NT2/D1 (cell line): ENCODE measurements at regions not wholly inside any gene's neighbourhood (a gene's known extent, or its start where the extent isn't known, plus 50 kb on each side); places are given as distances from the start of the nearest gene placed in this dataset.

Experiments used
- DNase-seq: peaks from one replicate; pipeline ENCODE4 v3.0.0-alpha.2; 2011; ENCODE audit warnings: low read depth, low spot score
- H3K27me3 ChIP-seq: 2 replicates; pipeline ENCODE4 v1.6.0; 2011; ENCODE audit warnings: mild to moderate bottlenecking; ENCODE audit not compliant: insufficient read length, insufficient read depth
- H3K36me3 ChIP-seq: 2 replicates; pipeline ENCODE4 v1.6.1; 2011; ENCODE audit warnings: mild to moderate bottlenecking, low read length, mixed read lengths; ENCODE audit not compliant: insufficient read depth, insufficient read length
- H3K4me1 ChIP-seq: 2 replicates; pipeline ENCODE4 v1.5.1; 2011; ENCODE audit not compliant: insufficient read depth, insufficient read length
- H3K4me3 ChIP-seq: 2 replicates; pipeline ENCODE4 v1.5.1; 2011; ENCODE audit warnings: low read depth; ENCODE audit not compliant: insufficient read length
- H3K9ac ChIP-seq: 2 replicates; pipeline ENCODE4 v1.6.0; 2011; ENCODE audit warnings: low read depth; ENCODE audit not compliant: insufficient read length
- H3K9me3 ChIP-seq: 2 replicates; pipeline ENCODE4 v1.5.1; 2011; ENCODE audit warnings: mild to moderate bottlenecking, low read length; ENCODE audit not compliant: insufficient read depth
- SUZ12 ChIP-seq: IDR thresholded peaks from 2 replicates; pipeline ENCODE4 v1.6.1; 2011; ENCODE audit not compliant: insufficient read length, insufficient read depth; ENCODE audit errors: extremely low read depth
- YY1 ChIP-seq: IDR thresholded peaks from 2 replicates; pipeline ENCODE4 v1.6.1; 2011; ENCODE audit not compliant: insufficient read length, insufficient read depth
- ZNF274 ChIP-seq: IDR thresholded peaks from 2 replicates; pipeline ENCODE4 v1.6.1; 2011; ENCODE audit warnings: mild to moderate bottlenecking, low read depth, low read length

GRCh38 chr21:27802816-27803475 lies 836.1 kb upstream of the ADAMTS5 start:
- no peaks in the 10 kb centered on the region for H3K4me1 ChIP-seq
- no peak overlapping the region for H3K4me3 ChIP-seq
- H3K36me3 ChIP-seq = no peaks in the 10 kb centered on the region
- peak; percentile 38 for DNase-seq
- TF ChIP-seq ZNF274 (no peak), SUZ12 (no peak), YY1 (no peak)
- H3K9me3 ChIP-seq = no peaks in the 10 kb centered on the region; the same call in 1 of the 2 replicates
- H3K27me3 ChIP-seq = no peaks in the 10 kb centered on the region
- H3K9ac ChIP-seq = no peak overlapping the region

GRCh38 chr21:27799861-27800260 lies 833.0 kb upstream of the ADAMTS5 start:
- H3K9ac ChIP-seq = no peak overlapping the region
- no peak overlapping the region for H3K4me3 ChIP-seq
- no peak for DNase-seq
- TF ChIP-seq ZNF274 (no peak), YY1 (no peak), SUZ12 (no peak)
- H3K27me3 ChIP-seq = no peaks in the 10 kb centered on the region
- no peaks in the 10 kb centered on the region for H3K36me3 ChIP-seq
- H3K4me1 ChIP-seq = no peaks in the 10 kb centered on the region
- H3K9me3 ChIP-seq = no peaks in the 10 kb centered on the region; the same call in 1 of the 2 replicates

- no peaks in the 10 kb centered on the region for H3K4me1 ChIP-seq
- H3K27me3 ChIP-seq = no peaks in the 10 kb centered on the region
- no peak overlapping the region for H3K4me3 ChIP-seq
- H3K9me3 ChIP-seq = no peaks in the 10 kb centered on the region
- H3K36me3 ChIP-seq = no peaks in the 10 kb centered on the region
- H3K9ac ChIP-seq = no peak overlapping the region
- no peak for DNase-seq
- TF ChIP-seq YY1 (no peak), ZNF274 (no peak), SUZ12 (no peak)
Measured at GRCh38 chr21:27796106-27796505, 829.2 kb upstream of the ADAMTS5 start.

- Histone ChIP-seq H3K36me3 (no peaks in the 10 kb centered on the region), H3K4me1 (no peaks in the 10 kb centered on the region), H3K27me3 (no peaks in the 10 kb centered on the region), H3K9ac (no peak overlapping the region), H3K4me3 (no peak overlapping the region), H3K9me3 (no peaks in the 10 kb centered on the region)
- DNase-seq = no peak
- TF ChIP-seq ZNF274 = no peak
- TF ChIP-seq YY1 = no peak
- no peak for TF ChIP-seq SUZ12
Measured at GRCh38 chr21:27795418-27795817, 828.5 kb upstream of the ADAMTS5 start.

- no peaks in the 10 kb centered on the region for H3K4me1 ChIP-seq
- no peak for DNase-seq
- no peak overlapping the region for H3K9ac ChIP-seq
- no peak overlapping the region for H3K4me3 ChIP-seq
- no peaks in the 10 kb centered on the region for H3K27me3 ChIP-seq
- TF ChIP-seq ZNF274 (no peak), YY1 (no peak), SUZ12 (no peak)
- H3K36me3 ChIP-seq = no peaks in the 10 kb centered on the region
- no peaks in the 10 kb centered on the region for H3K9me3 ChIP-seq
Measured at GRCh38 chr21:27793901-27794300, 827.0 kb upstream of the ADAMTS5 start.

GRCh38 chr21:27787046-27787445 lies 820.2 kb upstream of the ADAMTS5 start:
- Histone ChIP-seq H3K4me3 (no peak overlapping the region), H3K9me3 (no peaks in the 10 kb centered on the region), H3K36me3 (no peaks in the 10 kb centered on the region), H3K4me1 (no peaks in the 10 kb centered on the region), H3K9ac (no peak overlapping the region), H3K27me3 (no peaks in the 10 kb centered on the region)
- no peak for TF ChIP-seq YY1
- no peak for TF ChIP-seq SUZ12
- no peak for TF ChIP-seq ZNF274
- no peak for DNase-seq

- no peak for DNase-seq
- H3K9ac ChIP-seq = no peak overlapping the region
- H3K36me3 ChIP-seq = no peaks in the 10 kb centered on the region
- H3K4me1 ChIP-seq = no peaks in the 10 kb centered on the region
- H3K4me3 ChIP-seq = no peak overlapping the region
- H3K27me3 ChIP-seq = no peaks in the 10 kb centered on the region
- TF ChIP-seq SUZ12 = no peak
- no peak for TF ChIP-seq ZNF274
- TF ChIP-seq YY1 = no peak
- no peaks in the 10 kb centered on the region for H3K9me3 ChIP-seq
Measured at GRCh38 chr21:27779606-27780005, 812.7 kb upstream of the ADAMTS5 start.
